Testis (tissue), 2 donors: ENCODE measurements at regions not wholly inside any gene's neighbourhood (a gene's known extent, or its start where the extent isn't known, plus 50 kb on each side); places are given as distances from the start of the nearest gene placed in this dataset.

Experiments used
- POLR2A ChIP-seq: fragments of 450-650 bp; IDR thresholded peaks from one replicate; pipeline ENCODE4 v1.6.1; 2017; ENCODE audit warnings: antibody characterized with exemption, mild to moderate bottlenecking, moderate library complexity
- TF ChIP-seq, protein P1 (sequence below), 3 experiments: fragments of 450-650 bp in 2 of 3; fragments of 200-600 bp in 1 of 3; sonication (generic) in 1 of 3; IDR thresholded peaks; one replicate each; pipeline ENCODE4 v1.5.1; 2016 to 2019; ENCODE audit warnings: antibody characterized with exemption in 3 of 3, mild to moderate bottlenecking in 2 of 3, moderate library complexity in 1 of 3

DNA sequence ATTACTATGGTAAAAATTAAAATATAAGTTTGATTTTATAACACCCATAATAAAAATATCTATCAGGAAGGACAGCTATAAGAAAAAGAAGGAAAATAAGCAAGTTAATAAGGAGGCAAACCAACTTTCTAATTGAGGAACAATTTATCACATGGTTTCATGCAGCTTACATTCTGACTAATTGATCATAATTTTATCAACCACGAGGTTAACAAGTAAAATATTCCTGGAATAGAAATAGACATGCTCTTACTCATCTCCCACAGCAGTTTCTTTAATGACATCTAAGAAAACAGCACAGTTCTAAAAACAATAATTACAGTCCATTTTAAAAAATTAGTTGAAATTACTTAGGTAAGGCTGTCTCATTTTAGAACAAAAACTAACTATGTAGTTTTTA, 130.8 kb upstream of the KRR1 start:
- TF ChIP-seq, protein P1, sequence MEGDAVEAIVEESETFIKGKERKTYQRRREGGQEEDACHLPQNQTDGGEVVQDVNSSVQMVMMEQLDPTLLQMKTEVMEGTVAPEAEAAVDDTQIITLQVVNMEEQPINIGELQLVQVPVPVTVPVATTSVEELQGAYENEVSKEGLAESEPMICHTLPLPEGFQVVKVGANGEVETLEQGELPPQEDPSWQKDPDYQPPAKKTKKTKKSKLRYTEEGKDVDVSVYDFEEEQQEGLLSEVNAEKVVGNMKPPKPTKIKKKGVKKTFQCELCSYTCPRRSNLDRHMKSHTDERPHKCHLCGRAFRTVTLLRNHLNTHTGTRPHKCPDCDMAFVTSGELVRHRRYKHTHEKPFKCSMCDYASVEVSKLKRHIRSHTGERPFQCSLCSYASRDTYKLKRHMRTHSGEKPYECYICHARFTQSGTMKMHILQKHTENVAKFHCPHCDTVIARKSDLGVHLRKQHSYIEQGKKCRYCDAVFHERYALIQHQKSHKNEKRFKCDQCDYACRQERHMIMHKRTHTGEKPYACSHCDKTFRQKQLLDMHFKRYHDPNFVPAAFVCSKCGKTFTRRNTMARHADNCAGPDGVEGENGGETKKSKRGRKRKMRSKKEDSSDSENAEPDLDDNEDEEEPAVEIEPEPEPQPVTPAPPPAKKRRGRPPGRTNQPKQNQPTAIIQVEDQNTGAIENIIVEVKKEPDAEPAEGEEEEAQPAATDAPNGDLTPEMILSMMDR (IDR thresholded peaks at IDR 0.05) = no peak
- no peak for TF ChIP-seq POLR2A
